ENCODE measurements at regions not wholly inside any gene's neighbourhood (a gene's known extent, or its start where the extent isn't known, plus 50 kb on each side); places are given as distances from the start of the nearest gene placed in this dataset.
"Not testable (repeated sequence)": the region's sequence is repeated elsewhere in the genome, so short reads cannot be mapped to it uniquely, and the experiment has no call there.

GRCh38 chr2:221999717-222000116, 299.1 kb downstream of the PAX3 start:
- peak; percentile 87 for DNase-seq (ENCODE audit: low read depth)

GRCh38 chr2:221999166-221999565, 299.6 kb downstream of the PAX3 start:
- DNase-seq (ENCODE audit: low read depth) = no peak

GRCh38 chr2:221997683-221998082, 301.1 kb downstream of the PAX3 start:
- no peak for DNase-seq (ENCODE audit: low read depth)

- DNase-seq (ENCODE audit: low read depth) = peak; percentile 91
Measured at GRCh38 chr2:221997100-221997499, 301.7 kb downstream of the PAX3 start.

GRCh38 chr2:221994926-221995325, 303.9 kb downstream of the PAX3 start:
- no peak for DNase-seq (ENCODE audit: low read depth)

GRCh38 chr2:221984376-221984775, 314.4 kb downstream of the PAX3 start:
- not testable (repeated sequence) for DNase-seq (ENCODE audit: low read depth)

- DNase-seq (ENCODE audit: low read depth) = no peak
Measured at GRCh38 chr2:221981912-221982470, 316.8 kb downstream of the PAX3 start.

- no peak for DNase-seq (ENCODE audit: low read depth)
Measured at GRCh38 chr2:221975151-221975550, 323.6 kb downstream of the PAX3 start.

- DNase-seq (ENCODE audit: low read depth) = no peak
Measured at GRCh38 chr2:221973902-221974301, 324.9 kb downstream of the PAX3 start.

GRCh38 chr2:221973502-221973901, 325.3 kb downstream of the PAX3 start:
- no peak for DNase-seq (ENCODE audit: low read depth)

GRCh38 chr2:221972813-221973478, 325.9 kb downstream of the PAX3 start:
- DNase-seq (ENCODE audit: low read depth) = no peak

GRCh38 chr2:221970389-221970788, 328.4 kb downstream of the PAX3 start:
- DNase-seq (ENCODE audit: low read depth) = no peak

GRCh38 chr2:221969830-221970144, 329.0 kb downstream of the PAX3 start:
- no peak for DNase-seq (ENCODE audit: low read depth)

- DNase-seq (ENCODE audit: low read depth) = peak; percentile 36
Measured at GRCh38 chr2:221969087-221969829, 329.5 kb downstream of the PAX3 start.

GRCh38 chr2:221962186-221962585, 336.6 kb downstream of the PAX3 start:
- no peak for DNase-seq (ENCODE audit: low read depth)

GRCh38 chr2:221961561-221961960, 337.2 kb downstream of the PAX3 start:
- no peak for DNase-seq (ENCODE audit: low read depth)

GRCh38 chr2:221958224-221958623, 340.6 kb downstream of the PAX3 start:
- DNase-seq (ENCODE audit: low read depth) = peak; percentile 7

- DNase-seq (ENCODE audit: low read depth) = no peak
Measured at GRCh38 chr2:221948076-221948475, 350.7 kb downstream of the PAX3 start.

GRCh38 chr2:221944452-221944851, 354.3 kb downstream of the PAX3 start:
- DNase-seq (ENCODE audit: low read depth) = not testable (repeated sequence)

- peak; percentile 35 for DNase-seq (ENCODE audit: low read depth)
Measured at GRCh38 chr2:221943076-221943810, 355.6 kb downstream of the PAX3 start.

- no peak for DNase-seq (ENCODE audit: low read depth)
Measured at GRCh38 chr2:221931251-221931991, 359.3 kb upstream of the EPHA4 start.

- no peak for DNase-seq (ENCODE audit: low read depth)
Measured at GRCh38 chr2:221929259-221929658, 357.2 kb upstream of the EPHA4 start.
